OCI-LY7 (cell line): ENCODE measurements at regions not wholly inside any gene's neighbourhood (a gene's known extent, or its start where the extent isn't known, plus 50 kb on each side); places are given as distances from the start of the nearest gene placed in this dataset.

ENCODE experiments used
- BruUV-seq: library from RNA; stranded (reverse); fragments of 400-500 nt; replicated peaks from 2 replicates; lab custom pipeline; 2021; lab: Mats Ljungman, UMichigan
- CTCF ChIA-PET: fragments of 300-600 bp; sonication (Branson Sonifier 250); formaldehyde crosslinking; loops from one replicate; lab custom pipeline; 2022; ENCODE audit warnings: antibody characterized with exemption; ENCODE audit not compliant: unreplicated experiment; lab: Charles Lee
- POLR2A ChIA-PET: fragments of 300-600 bp; sonication (Branson Sonifier 250); formaldehyde crosslinking; loops from one replicate; lab custom pipeline; 2022; ENCODE audit warnings: antibody characterized with exemption; lab: Charles Lee
- DNase-seq: peaks from one replicate; pipeline ENCODE4 v3.0.0-alpha.2; 2015; ENCODE audit warnings: low spot score
- H2AFZ ChIP-seq: fragments of 200-600 bp; sonication (generic), shearing (Covaris generic); 2 replicates; pipeline ENCODE4 v1.6.1; 2014; ENCODE audit warnings: mild to moderate bottlenecking, antibody characterized with exemption, low read length, moderate library complexity
- H3K27ac ChIP-seq: fragments of 200-600 bp; sonication (generic); 2 replicates; pipeline ENCODE4 v1.5.1; 2014; ENCODE audit warnings: mixed run types, low read depth, mild to moderate bottlenecking, moderate library complexity, low read length, inconsistent platforms; ENCODE audit not compliant: poor library complexity, severe bottlenecking
- H3K36me3 ChIP-seq: fragments of 200-600 bp; sonication (generic); 2 replicates; pipeline ENCODE4 v1.6.1; 2014; ENCODE audit warnings: mild to moderate bottlenecking, antibody characterized with exemption, low read length, moderate library complexity, mixed read lengths; ENCODE audit not compliant: insufficient read depth
- H3K4me1 ChIP-seq: fragments of 200-600 bp; sonication (generic); 2 replicates; pipeline ENCODE4 v1.5.1; 2014; ENCODE audit warnings: mild to moderate bottlenecking, low read length; ENCODE audit not compliant: insufficient read depth, poor library complexity, severe bottlenecking
- H3K4me2 ChIP-seq: fragments of 200-600 bp; sonication (generic); 2 replicates; pipeline ENCODE4 v1.6.1; 2014; ENCODE audit warnings: mild to moderate bottlenecking, low read length
- H3K4me3 ChIP-seq: fragments of 200-600 bp; sonication (generic); 2 replicates; pipeline ENCODE4 v1.5.1; 2014; ENCODE audit warnings: mild to moderate bottlenecking, low read depth, low read length; ENCODE audit not compliant: poor library complexity, severe bottlenecking
- H3K79me2 ChIP-seq: fragments of 200-600 bp; sonication (generic); 2 replicates; pipeline ENCODE4 v1.6.1; 2016; ENCODE audit warnings: low read depth, mild to moderate bottlenecking, low read length, moderate library complexity, mixed read lengths; ENCODE audit not compliant: insufficient read depth
- H3K9me2 ChIP-seq: fragments of 200-600 bp; sonication (generic); 2 replicates; pipeline ENCODE4 v1.6.1; 2016; ENCODE audit warnings: mild to moderate bottlenecking, low read length, mixed read lengths; ENCODE audit not compliant: insufficient read depth
- H3K9me3 ChIP-seq: fragments of 200-600 bp; sonication (generic); 2 replicates; pipeline ENCODE4 v1.6.1; 2014; ENCODE audit warnings: mild to moderate bottlenecking, mixed run types, low read length, mixed read lengths
- H4K20me1 ChIP-seq: fragments of 200-600 bp; sonication (generic); 2 replicates; pipeline ENCODE4 v1.6.1; 2014; ENCODE audit warnings: mild to moderate bottlenecking, antibody characterized with exemption, low read length, moderate library complexity, mixed read lengths; ENCODE audit not compliant: insufficient read depth
- CTCF ChIP-seq: fragments of 200-600 bp; sonication (generic); conservative IDR thresholded peaks from 2 replicates; pipeline ENCODE4 v1.5.1; 2014; ENCODE audit warnings: mild to moderate bottlenecking, antibody characterized with exemption, low read length, moderate library complexity, mixed read lengths
- EZH2phosphoT487 ChIP-seq: fragments of 200-600 bp; sonication (generic); IDR thresholded peaks from 2 replicates; pipeline ENCODE4 v1.6.1; 2018; ENCODE audit warnings: low read depth, borderline replicate concordance, mild to moderate bottlenecking, mixed run types, antibody characterized with exemption, low read length, moderate library complexity, mixed read lengths
- intact Hi-C: fragments of 100-400 bp; cut with micrococcal nuclease; formaldehyde crosslinking; loops from one replicate; pipeline ENCODE4 v1.10.0; 2022; ENCODE audit not compliant: unreplicated experiment

GRCh38 chr2:144947709-144948037 lies 427.8 kb upstream of the ZEB2 start:
- H3K36me3 ChIP-seq: no peaks in the 10 kb centered on the region
- H4K20me1 ChIP-seq: no peaks in the 10 kb centered on the region
- TF ChIP-seq EZH2phosphoT487: no peak
- H3K4me1 ChIP-seq: no peaks in the 10 kb centered on the region
- CTCF ChIA-PET: no interaction called here
- no peak overlapping the region for H3K4me3 ChIP-seq
- intact Hi-C loops: no loop called here
- no peaks in the 10 kb centered on the region for H3K79me2 ChIP-seq
- POLR2A ChIA-PET: no interaction called here
- H3K9me2 ChIP-seq: no peaks in the 10 kb centered on the region
- no peak overlapping the region for H3K27ac ChIP-seq
- DNase-seq: no peak
- H3K4me2 ChIP-seq: no peak overlapping the region
- H2AFZ ChIP-seq: no peak overlapping the region
- BruUV-seq: no TSS peak
- H3K9me3 ChIP-seq: no peaks in the 10 kb centered on the region

- Histone ChIP-seq H3K27ac (no peak overlapping the region), H4K20me1 (no peaks in the 10 kb centered on the region), H3K4me1 (no peaks in the 10 kb centered on the region), H2AFZ (no peak overlapping the region; the same call in 1 of the 2 replicates), H3K9me2 (no peaks in the 10 kb centered on the region), H3K4me3 (no peak overlapping the region), H3K4me2 (no peak overlapping the region), H3K79me2 (no peaks in the 10 kb centered on the region), H3K36me3 (no peaks in the 10 kb centered on the region), H3K9me3 (no peaks in the 10 kb centered on the region)
- ChIA-PET POLR2A (interaction anchor here (1.0 kb wide), 1 partner anchor 20 kb away, joined by 3 read pairs; no protein-coding TSS in a partner anchor), CTCF (no interaction called here)
- TF ChIP-seq EZH2phosphoT487 (no peak), CTCF (no peak)
- no TSS peak for BruUV-seq
- intact Hi-C loops: no loop called here
- DNase-seq: no peak
Observed at GRCh38 chr2:144946263-144946662, 426.3 kb upstream of the ZEB2 start.

- Histone ChIP-seq H3K9me2 (no peaks in the 10 kb centered on the region), H3K4me1 (no peaks in the 10 kb centered on the region), H3K36me3 (no peaks in the 10 kb centered on the region), H3K9me3 (no peaks in the 10 kb centered on the region), H3K27ac (no peak overlapping the region), H3K79me2 (no peaks in the 10 kb centered on the region), H3K4me3 (no peak overlapping the region), H4K20me1 (no peaks in the 10 kb centered on the region), H2AFZ (no peak overlapping the region), H3K4me2 (no peak overlapping the region)
- no peak for DNase-seq
- intact Hi-C loops: no loop called here
- no TSS peak for BruUV-seq
- TF ChIP-seq CTCF (no peak), EZH2phosphoT487 (no peak)
- CTCF ChIA-PET: no interaction called here
- POLR2A ChIA-PET: interaction anchor here (0.7 kb wide), 4 partner anchors 16 to 872 kb away, joined by 3 to 5 read pairs (median 4); no protein-coding TSS in a partner anchor
Observed at GRCh38 chr2:144944546-144945220, 424.8 kb upstream of the ZEB2 start.
